ENCODE measurements at regions not wholly inside any gene's neighbourhood (a gene's known extent, or its start where the extent isn't known, plus 50 kb on each side); places are given as distances from the start of the nearest gene placed in this dataset.

GRCh38 chr3:161823910-161824309 is 327.3 kb downstream of the OTOL1 start:
- Histone ChIP-seq H3K27me3 (ENCODE audit: control insufficient read depth in 1 of 2, insufficient read depth in 2 of 2, low read length in 2 of 2) (no peaks in the 10 kb centered on the region), H3K9me3 (ENCODE audit: low read length) (no peaks in the 10 kb centered on the region)

GRCh38 chr3:161838021-161838420 is 341.4 kb downstream of the OTOL1 start:
- Histone ChIP-seq H3K4me1 (ENCODE audit: insufficient read depth, low read length) (no peaks in the 10 kb centered on the region), H3K36me3 (ENCODE audit: insufficient read depth, low read length) (no peaks in the 10 kb centered on the region), H3K4me3 (ENCODE audit: low read depth in 1 of 2, low read length in 2 of 2) (no peak overlapping the region), H3K27me3 (ENCODE audit: control insufficient read depth in 1 of 2, insufficient read depth in 2 of 2, low read length in 2 of 2) (no peaks in the 10 kb centered on the region), H3K9me3 (ENCODE audit: low read length) (no peaks in the 10 kb centered on the region), H3K27ac (ENCODE audit: low read depth, low read length) (no peak overlapping the region), H3K9ac (ENCODE audit: low read length) (no peak overlapping the region)

More at GRCh38 chr3:161823910-161824309, 327.3 kb downstream of the OTOL1 start:
- H3K36me3 ChIP-seq (ENCODE audit: insufficient read depth, low read length): no peaks in the 10 kb centered on the region
- H3K4me3 ChIP-seq (ENCODE audit: low read depth in 1 of 2, low read length in 2 of 2): no peak overlapping the region
- H3K27ac ChIP-seq (ENCODE audit: low read depth, low read length): no peak overlapping the region
- no peak overlapping the region for H3K9ac ChIP-seq (ENCODE audit: low read length)
- H3K4me1 ChIP-seq (ENCODE audit: insufficient read depth, low read length): no peaks in the 10 kb centered on the region

- no peak overlapping the region for H3K27ac ChIP-seq (ENCODE audit: low read depth, low read length)
- H3K9me3 ChIP-seq (ENCODE audit: low read length): no peaks in the 10 kb centered on the region
- no peak overlapping the region for H3K4me3 ChIP-seq (ENCODE audit: low read depth in 1 of 2, low read length in 2 of 2)
- no peaks in the 10 kb centered on the region for H3K36me3 ChIP-seq (ENCODE audit: insufficient read depth, low read length)
- no peaks in the 10 kb centered on the region for H3K4me1 ChIP-seq (ENCODE audit: insufficient read depth, low read length)
- H3K9ac ChIP-seq (ENCODE audit: low read length): no peak overlapping the region
- no peaks in the 10 kb centered on the region for H3K27me3 ChIP-seq (ENCODE audit: control insufficient read depth in 1 of 2, insufficient read depth in 2 of 2, low read length in 2 of 2)
Observed at GRCh38 chr3:161848376-161848775, 351.8 kb downstream of the OTOL1 start.

GRCh38 chr3:161851941-161852566 is 355.4 kb downstream of the OTOL1 start:
- H3K9ac ChIP-seq (ENCODE audit: low read length): no peak overlapping the region
- no peaks in the 10 kb centered on the region for H3K27me3 ChIP-seq (ENCODE audit: control insufficient read depth in 1 of 2, insufficient read depth in 2 of 2, low read length in 2 of 2)
- H3K9me3 ChIP-seq (ENCODE audit: low read length): no peaks in the 10 kb centered on the region
- no peak overlapping the region for H3K27ac ChIP-seq (ENCODE audit: low read depth, low read length)
- no peaks in the 10 kb centered on the region for H3K4me1 ChIP-seq (ENCODE audit: insufficient read depth, low read length)
- H3K4me3 ChIP-seq (ENCODE audit: low read depth in 1 of 2, low read length in 2 of 2): no peak overlapping the region
- no peaks in the 10 kb centered on the region for H3K36me3 ChIP-seq (ENCODE audit: insufficient read depth, low read length)

- no peaks in the 10 kb centered on the region for H3K27me3 ChIP-seq (ENCODE audit: control insufficient read depth in 1 of 2, insufficient read depth in 2 of 2, low read length in 2 of 2)
- H3K4me1 ChIP-seq (ENCODE audit: insufficient read depth, low read length): no peaks in the 10 kb centered on the region
- no peak overlapping the region for H3K4me3 ChIP-seq (ENCODE audit: low read depth in 1 of 2, low read length in 2 of 2)
- H3K36me3 ChIP-seq (ENCODE audit: insufficient read depth, low read length): no peaks in the 10 kb centered on the region
- H3K9me3 ChIP-seq (ENCODE audit: low read length): no peaks in the 10 kb centered on the region
- H3K27ac ChIP-seq (ENCODE audit: low read depth, low read length): no peak overlapping the region
- no peak overlapping the region for H3K9ac ChIP-seq (ENCODE audit: low read length)
Observed at GRCh38 chr3:161852744-161853143, 356.1 kb downstream of the OTOL1 start.

GRCh38 chr3:161854232-161854771 is 357.7 kb downstream of the OTOL1 start:
- Histone ChIP-seq H3K27ac (ENCODE audit: low read depth, low read length) (no peak overlapping the region), H3K9me3 (ENCODE audit: low read length) (no peaks in the 10 kb centered on the region), H3K4me1 (ENCODE audit: insufficient read depth, low read length) (no peaks in the 10 kb centered on the region), H3K36me3 (ENCODE audit: insufficient read depth, low read length) (no peaks in the 10 kb centered on the region), H3K9ac (ENCODE audit: low read length) (no peak overlapping the region), H3K27me3 (ENCODE audit: control insufficient read depth in 1 of 2, insufficient read depth in 2 of 2, low read length in 2 of 2) (no peaks in the 10 kb centered on the region), H3K4me3 (ENCODE audit: low read depth in 1 of 2, low read length in 2 of 2) (no peak overlapping the region)

GRCh38 chr3:161859057-161859456 is 362.4 kb downstream of the OTOL1 start:
- H3K27ac ChIP-seq (ENCODE audit: low read depth, low read length): no peak overlapping the region
- no peaks in the 10 kb centered on the region for H3K9me3 ChIP-seq (ENCODE audit: low read length)
- no peaks in the 10 kb centered on the region for H3K36me3 ChIP-seq (ENCODE audit: insufficient read depth, low read length)
- H3K4me1 ChIP-seq (ENCODE audit: insufficient read depth, low read length): peaks cover 9% of the 10 kb centered on the region
- no peak overlapping the region for H3K4me3 ChIP-seq (ENCODE audit: low read depth in 1 of 2, low read length in 2 of 2)
- no peaks in the 10 kb centered on the region for H3K27me3 ChIP-seq (ENCODE audit: control insufficient read depth in 1 of 2, insufficient read depth in 2 of 2, low read length in 2 of 2)
- H3K9ac ChIP-seq (ENCODE audit: low read length): no peak overlapping the region

GRCh38 chr3:161859865-161860450 is 363.4 kb downstream of the OTOL1 start:
- H3K9me3 ChIP-seq (ENCODE audit: low read length): no peaks in the 10 kb centered on the region
- no peaks in the 10 kb centered on the region for H3K27me3 ChIP-seq (ENCODE audit: control insufficient read depth in 1 of 2, insufficient read depth in 2 of 2, low read length in 2 of 2)
- no peak overlapping the region for H3K4me3 ChIP-seq (ENCODE audit: low read depth in 1 of 2, low read length in 2 of 2)
- no peak overlapping the region for H3K27ac ChIP-seq (ENCODE audit: low read depth, low read length)
- H3K9ac ChIP-seq (ENCODE audit: low read length): no peak overlapping the region
- no peaks in the 10 kb centered on the region for H3K36me3 ChIP-seq (ENCODE audit: insufficient read depth, low read length)
- peaks cover 9% of the 10 kb centered on the region for H3K4me1 ChIP-seq (ENCODE audit: insufficient read depth, low read length)

GRCh38 chr3:161863775-161864174 is 367.2 kb downstream of the OTOL1 start:
- Histone ChIP-seq H3K36me3 (ENCODE audit: insufficient read depth, low read length) (no peaks in the 10 kb centered on the region), H3K4me3 (ENCODE audit: low read depth in 1 of 2, low read length in 2 of 2) (no peak overlapping the region), H3K9ac (ENCODE audit: low read length) (no peak overlapping the region), H3K27ac (ENCODE audit: low read depth, low read length) (no peak overlapping the region), H3K27me3 (ENCODE audit: control insufficient read depth in 1 of 2, insufficient read depth in 2 of 2, low read length in 2 of 2) (no peaks in the 10 kb centered on the region), H3K9me3 (ENCODE audit: low read length) (no peaks in the 10 kb centered on the region), H3K4me1 (ENCODE audit: insufficient read depth, low read length) (peaks cover 9% of the 10 kb centered on the region)

- Histone ChIP-seq H3K36me3 (ENCODE audit: insufficient read depth, low read length) (no peaks in the 10 kb centered on the region), H3K9me3 (ENCODE audit: low read length) (no peaks in the 10 kb centered on the region), H3K27me3 (ENCODE audit: control insufficient read depth in 1 of 2, insufficient read depth in 2 of 2, low read length in 2 of 2) (no peaks in the 10 kb centered on the region), H3K4me1 (ENCODE audit: insufficient read depth, low read length) (no peaks in the 10 kb centered on the region), H3K27ac (ENCODE audit: low read depth, low read length) (no peak overlapping the region), H3K4me3 (ENCODE audit: low read depth in 1 of 2, low read length in 2 of 2) (no peak overlapping the region), H3K9ac (ENCODE audit: low read length) (no peak overlapping the region)
Observed at GRCh38 chr3:161866176-161866575, 369.6 kb downstream of the OTOL1 start.

GRCh38 chr3:161875483-161875882 is 378.9 kb downstream of the OTOL1 start:
- H3K9me3 ChIP-seq (ENCODE audit: low read length): no peaks in the 10 kb centered on the region
- no peak overlapping the region for H3K9ac ChIP-seq (ENCODE audit: low read length)
- H3K27me3 ChIP-seq (ENCODE audit: control insufficient read depth in 1 of 2, insufficient read depth in 2 of 2, low read length in 2 of 2): no peaks in the 10 kb centered on the region
- H3K27ac ChIP-seq (ENCODE audit: low read depth, low read length): no peak overlapping the region
- H3K36me3 ChIP-seq (ENCODE audit: insufficient read depth, low read length): no peaks in the 10 kb centered on the region
- H3K4me3 ChIP-seq (ENCODE audit: low read depth in 1 of 2, low read length in 2 of 2): no peak overlapping the region
- no peaks in the 10 kb centered on the region for H3K4me1 ChIP-seq (ENCODE audit: insufficient read depth, low read length)

GRCh38 chr3:161879470-161879869 is 382.9 kb downstream of the OTOL1 start:
- no peak overlapping the region for H3K9ac ChIP-seq (ENCODE audit: low read length)
- no peaks in the 10 kb centered on the region for H3K9me3 ChIP-seq (ENCODE audit: low read length)
- no peaks in the 10 kb centered on the region for H3K27me3 ChIP-seq (ENCODE audit: control insufficient read depth in 1 of 2, insufficient read depth in 2 of 2, low read length in 2 of 2)
- H3K36me3 ChIP-seq (ENCODE audit: insufficient read depth, low read length): no peaks in the 10 kb centered on the region
- no peak overlapping the region for H3K4me3 ChIP-seq (ENCODE audit: low read depth in 1 of 2, low read length in 2 of 2)
- H3K27ac ChIP-seq (ENCODE audit: low read depth, low read length): no peak overlapping the region
- no peaks in the 10 kb centered on the region for H3K4me1 ChIP-seq (ENCODE audit: insufficient read depth, low read length)

Measured in muscle layer of colon (tissue), 2 donors.